NCI-H524 treated with DMSO at 0.1 percent for 48 hours (cell line): ENCODE measurements at regions not wholly inside any gene's neighbourhood (a gene's known extent, or its start where the extent isn't known, plus 50 kb on each side); places are given as distances from the start of the nearest gene placed in this dataset.
"Not testable (repeated sequence)": the region's sequence is repeated elsewhere in the genome, so short reads cannot be mapped to it uniquely, and the experiment has no call there.

Experiments used
- DNase-seq: peaks from one replicate; lab custom pipeline; 2025; lab: John Stamatoyannopoulos, UW

GRCh38 chr1:95766036-95766435 lies 532.0 kb downstream of the RWDD3 start:
- DNase-seq: no peak

DNA sequence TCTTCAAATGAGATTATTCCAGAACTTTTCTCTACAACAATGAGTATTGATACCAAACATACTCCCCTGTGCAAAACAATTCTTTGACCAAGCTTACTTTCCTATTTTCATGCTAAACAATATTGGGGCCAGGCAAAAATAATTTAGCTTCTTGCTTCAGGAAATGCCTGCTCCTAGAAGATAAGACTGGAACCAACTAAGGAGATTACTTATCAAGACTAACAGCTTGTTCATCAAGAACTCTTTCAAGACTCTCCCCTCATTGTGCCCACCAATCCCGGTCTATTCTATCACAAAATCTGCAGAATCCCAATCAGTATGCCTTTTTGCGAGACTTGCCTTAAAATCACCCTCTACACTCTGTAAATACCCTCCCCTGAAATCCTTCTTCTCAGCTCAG lies 536.6 kb downstream of the RWDD3 start:
- no peak for DNase-seq

GRCh38 chr1:95778217-95778616 lies 544.2 kb downstream of the RWDD3 start:
- DNase-seq: no peak

GRCh38 chr1:95780836-95781235 lies 546.8 kb downstream of the RWDD3 start:
- no peak for DNase-seq

DNA sequence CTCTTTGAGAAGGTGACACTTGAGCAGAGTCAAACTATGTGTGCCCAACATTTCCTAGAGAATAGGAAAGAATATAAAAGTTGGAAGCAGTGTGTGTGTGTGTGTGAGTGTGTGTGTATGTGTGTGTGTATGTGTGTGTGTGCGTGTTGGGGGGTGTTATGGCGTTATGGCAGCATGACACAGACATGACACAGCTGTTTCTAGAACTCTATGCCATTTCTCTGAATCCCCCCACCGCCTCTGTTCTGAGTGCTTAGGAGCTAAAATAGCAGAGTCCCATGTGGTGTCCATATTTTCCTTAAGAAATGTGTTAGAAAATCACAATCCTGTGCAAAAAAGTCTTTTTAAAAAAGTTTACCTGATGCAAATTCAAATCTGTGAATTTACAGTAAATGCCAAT lies 556.1 kb downstream of the RWDD3 start:
- DNase-seq: no peak

DNA sequence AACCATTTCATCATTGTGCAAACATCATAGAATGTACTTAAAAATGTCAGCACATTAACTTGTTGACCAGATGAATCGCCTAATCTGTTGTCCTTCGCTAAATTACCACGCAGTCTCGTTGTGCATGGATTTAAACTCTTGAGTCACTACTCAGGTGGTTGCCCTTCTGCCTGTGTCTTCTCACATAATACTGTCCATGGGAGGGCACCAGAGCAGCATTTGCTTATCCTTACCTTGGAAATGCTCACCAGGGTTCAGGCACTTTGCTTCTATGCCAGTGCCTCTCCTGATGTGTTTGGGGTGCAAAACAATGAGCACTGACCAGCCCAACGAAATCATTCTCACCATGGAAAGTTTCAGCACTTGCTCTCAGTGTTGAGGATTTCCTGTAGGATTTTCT lies 559.9 kb downstream of the RWDD3 start:
- no peak for DNase-seq

- DNase-seq: not testable (repeated sequence)
Measured at GRCh38 chr1:95797761-95798160, 563.8 kb downstream of the RWDD3 start.

DNA sequence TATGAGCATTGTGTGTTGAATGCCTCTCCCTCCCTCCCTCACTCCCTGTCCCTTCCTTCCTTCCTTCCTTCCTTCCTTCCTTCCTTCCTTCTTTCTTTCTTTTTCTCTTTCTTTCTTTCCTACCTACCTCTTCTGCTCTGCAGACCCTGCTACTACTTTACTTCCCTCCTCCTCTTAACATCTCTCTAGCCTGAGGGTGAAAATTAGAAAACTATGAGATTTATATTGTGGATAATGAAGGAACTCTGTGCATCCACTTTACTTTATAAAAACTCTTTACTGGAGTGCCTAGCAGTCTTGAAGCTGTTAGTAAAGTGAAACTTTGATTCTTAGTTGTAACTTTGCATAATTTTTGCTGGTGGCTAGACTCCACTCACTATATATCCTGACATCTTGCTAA lies 572.2 kb downstream of the RWDD3 start:
- DNase-seq: no peak

- no peak for DNase-seq
Measured at GRCh38 chr1:95809391-95809790, 575.4 kb downstream of the RWDD3 start.

GRCh38 chr1:95815511-95815910 lies 581.5 kb downstream of the RWDD3 start:
- no peak for DNase-seq

- no peak for DNase-seq
Measured at GRCh38 chr1:95829556-95829955, 595.5 kb downstream of the RWDD3 start.

DNA sequence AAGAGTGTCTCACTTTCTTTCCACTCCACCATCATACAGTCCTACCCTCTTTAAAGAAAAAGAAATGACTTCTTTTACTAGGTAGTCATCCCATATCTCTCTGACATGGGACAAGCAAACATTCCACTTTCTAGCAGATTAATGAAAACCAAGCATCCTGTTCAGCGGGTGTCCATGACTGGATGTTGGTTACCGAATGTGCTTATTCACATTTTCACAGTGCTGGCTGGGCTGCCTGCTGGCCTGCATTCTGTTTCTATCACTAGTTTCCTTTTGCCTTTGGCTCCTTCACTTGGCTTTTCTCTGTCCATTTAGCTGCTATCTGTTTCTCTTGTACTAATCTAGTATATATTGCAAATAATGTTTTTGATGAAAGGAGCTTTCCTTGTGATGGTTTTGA lies 598.4 kb downstream of the RWDD3 start:
- DNase-seq: no peak

GRCh38 chr1:95849439-95849838 lies 615.4 kb downstream of the RWDD3 start:
- no peak for DNase-seq

DNA sequence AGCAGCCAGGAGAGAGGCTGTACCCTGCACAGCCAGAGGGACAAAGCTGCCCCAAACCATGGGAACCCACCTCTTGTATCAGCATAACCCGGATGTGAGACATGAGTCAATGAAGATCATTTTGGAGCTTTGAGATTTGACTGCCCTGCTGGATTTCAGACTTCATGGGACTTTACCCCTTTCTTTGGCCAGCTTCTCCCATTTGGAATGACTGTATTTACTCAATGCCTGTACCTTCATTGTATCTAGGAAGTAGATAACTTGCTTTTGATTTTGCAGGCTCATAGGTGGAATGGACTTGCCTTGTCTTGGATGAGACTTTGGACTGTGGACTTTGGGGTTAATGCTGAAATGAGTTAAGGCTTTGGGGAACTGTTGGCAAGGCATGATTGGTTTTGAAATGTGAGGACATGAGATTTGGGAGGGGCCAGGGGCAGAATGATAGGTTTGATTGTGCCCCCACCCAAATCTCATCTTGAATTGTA lies 616.2 kb downstream of the RWDD3 start:
- DNase-seq: no peak

DNA sequence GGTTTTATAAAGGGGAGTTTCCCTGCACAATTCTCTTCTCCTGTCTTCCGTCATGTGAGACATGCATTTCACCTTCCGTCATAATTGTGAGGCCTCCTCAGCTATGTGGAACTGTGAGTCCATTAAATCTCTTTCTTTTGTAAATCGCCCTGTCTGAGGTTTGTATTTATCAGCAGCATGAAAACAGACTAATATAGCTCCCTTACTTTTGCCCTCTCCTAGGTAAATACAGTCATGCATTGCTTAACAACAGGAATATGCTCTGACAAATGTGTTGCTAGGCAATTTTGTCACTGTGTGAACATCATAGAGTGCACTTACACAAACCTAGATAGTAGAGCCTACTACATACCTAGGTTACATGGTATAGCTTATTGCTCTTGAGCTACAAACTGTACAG lies 616.8 kb downstream of the RWDD3 start:
- DNase-seq: no peak

DNA sequence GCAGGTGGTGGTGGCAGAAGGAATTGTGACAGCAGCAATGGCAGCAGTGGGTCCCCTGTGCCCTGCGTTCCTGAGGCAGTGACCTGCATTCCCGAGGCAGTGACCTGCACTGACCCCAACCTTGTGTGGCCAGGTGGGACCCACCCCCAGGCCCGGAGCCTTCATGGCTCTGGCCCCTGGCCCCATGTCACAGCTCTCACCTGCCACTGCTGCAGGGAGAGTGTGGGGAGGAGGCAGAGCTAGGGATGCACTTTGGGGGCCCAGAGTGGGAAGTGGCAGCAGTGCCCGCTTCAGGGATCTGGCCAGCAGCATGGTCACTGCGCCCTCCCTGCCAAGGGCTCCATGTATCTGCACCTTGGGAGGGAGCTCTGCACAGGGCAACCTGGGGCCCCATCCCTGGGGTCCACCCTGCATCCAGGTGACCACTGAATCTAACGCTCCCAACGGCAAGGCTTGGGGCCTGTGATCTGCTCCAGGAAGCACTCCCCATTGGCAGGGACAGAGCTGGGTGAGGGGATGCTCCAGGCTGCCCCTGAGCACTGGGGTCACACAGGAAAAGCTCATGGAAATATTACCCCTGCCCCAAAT lies 618.6 kb downstream of the RWDD3 start:
- no peak for DNase-seq

- DNase-seq: no peak
Measured at GRCh38 chr1:95854457-95854856, 620.4 kb downstream of the RWDD3 start.

DNA sequence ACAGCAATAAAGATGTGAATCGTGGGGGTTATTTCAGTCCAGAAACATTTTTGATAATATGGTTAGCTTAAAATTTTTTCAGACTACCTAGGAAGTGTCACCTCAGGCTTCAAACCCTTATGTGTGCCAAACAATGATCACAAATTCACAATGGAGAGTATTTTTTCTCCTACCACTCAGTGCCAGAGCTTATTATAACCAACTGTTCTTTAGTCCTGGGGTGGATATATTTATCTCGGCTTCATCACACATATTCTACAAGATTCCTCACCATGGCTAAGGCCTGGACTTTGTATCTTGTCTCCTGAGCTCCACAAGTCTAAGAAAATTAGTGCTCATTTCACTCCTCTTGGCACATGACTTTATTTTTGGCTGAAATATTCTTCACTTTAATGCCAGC lies 629.1 kb downstream of the RWDD3 start:
- no peak for DNase-seq

DNA sequence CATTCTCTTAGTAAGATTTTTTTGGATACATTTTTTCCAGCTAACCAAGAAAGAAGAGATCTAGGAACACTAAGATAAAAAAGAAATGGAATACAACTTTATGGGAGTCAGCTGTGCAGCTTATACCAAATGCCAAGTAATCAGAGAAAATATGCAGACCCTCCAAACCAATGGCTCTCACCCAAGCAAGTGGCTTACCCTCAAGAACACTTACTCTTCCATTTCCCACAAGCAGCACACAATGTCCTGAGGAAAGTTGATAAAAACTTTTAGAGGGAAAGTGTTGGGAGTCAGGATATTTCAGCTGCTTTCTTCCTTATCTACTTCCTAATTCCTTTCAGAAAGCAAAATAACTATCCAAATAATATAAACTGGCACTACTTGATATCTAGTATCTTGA lies 631.8 kb downstream of the RWDD3 start:
- DNase-seq: no peak

DNA sequence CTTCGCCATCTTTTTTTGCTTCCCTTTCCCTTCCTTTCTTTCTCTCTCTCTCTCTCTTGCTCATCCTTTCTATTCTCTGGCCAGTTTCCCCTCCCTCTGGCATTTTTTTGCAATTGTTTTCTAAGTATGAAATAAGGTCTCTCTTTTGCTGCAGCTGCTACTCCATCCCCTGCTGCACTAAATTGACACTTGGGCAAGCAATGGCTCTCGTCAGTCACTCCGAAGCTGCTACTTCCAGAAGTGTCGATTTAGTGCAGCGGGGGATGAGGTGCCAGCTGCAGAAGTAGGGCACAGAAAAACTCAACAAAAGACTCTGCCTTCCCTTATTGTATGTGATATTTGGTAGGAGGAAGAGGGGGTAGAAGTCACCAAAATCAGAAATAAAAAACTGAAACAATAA lies 642.3 kb downstream of the RWDD3 start:
- no peak for DNase-seq

DNA sequence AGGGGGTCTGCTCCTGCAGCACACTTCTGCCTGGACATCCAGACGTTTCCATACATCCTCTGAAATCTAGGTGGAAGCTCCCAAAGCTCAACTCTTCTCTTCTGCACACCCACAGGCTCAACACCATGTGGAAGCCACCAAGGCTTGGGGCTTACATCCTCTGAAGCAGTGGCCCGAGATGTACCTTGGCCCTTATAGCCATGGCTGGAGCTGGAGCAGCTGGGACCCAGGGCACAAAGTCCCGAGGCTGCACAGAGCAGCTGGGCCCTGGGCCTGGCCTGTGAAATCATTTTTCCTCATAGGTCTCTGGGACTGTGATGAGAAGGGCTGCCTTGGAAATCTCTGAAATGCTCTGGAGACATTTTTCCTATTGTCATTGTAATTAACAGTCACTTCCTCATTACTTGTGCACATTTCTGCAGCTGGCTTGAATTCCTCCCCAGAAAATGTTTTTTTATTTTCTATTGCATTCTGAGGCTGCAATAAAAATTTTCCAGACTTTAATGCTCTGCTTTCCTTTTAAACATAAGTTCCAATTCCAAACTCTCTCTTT lies 645.6 kb downstream of the RWDD3 start:
- DNase-seq: no peak

DNA sequence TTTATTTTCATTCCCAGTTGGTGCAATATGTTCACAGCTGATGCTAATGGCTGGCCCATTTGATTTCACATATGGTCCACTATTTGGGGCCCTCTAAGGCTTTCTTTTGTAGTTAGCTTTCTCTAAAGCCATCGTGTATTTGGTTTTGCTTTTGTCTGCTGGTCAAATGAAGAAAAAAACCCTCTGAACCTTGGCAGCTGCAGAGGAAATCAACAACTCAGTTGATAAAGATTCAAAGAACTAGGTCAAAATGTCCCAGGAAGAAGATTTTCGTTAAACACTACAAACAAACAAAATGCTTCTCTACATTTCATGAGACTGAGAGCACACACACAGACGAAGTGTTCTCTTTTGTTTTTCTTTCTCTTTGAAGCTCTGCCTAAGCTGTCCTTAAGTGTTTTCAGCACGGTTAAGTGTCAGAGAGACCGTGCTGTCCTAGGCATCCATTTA lies 655.0 kb downstream of the RWDD3 start:
- peak; percentile 60 for DNase-seq

DNA sequence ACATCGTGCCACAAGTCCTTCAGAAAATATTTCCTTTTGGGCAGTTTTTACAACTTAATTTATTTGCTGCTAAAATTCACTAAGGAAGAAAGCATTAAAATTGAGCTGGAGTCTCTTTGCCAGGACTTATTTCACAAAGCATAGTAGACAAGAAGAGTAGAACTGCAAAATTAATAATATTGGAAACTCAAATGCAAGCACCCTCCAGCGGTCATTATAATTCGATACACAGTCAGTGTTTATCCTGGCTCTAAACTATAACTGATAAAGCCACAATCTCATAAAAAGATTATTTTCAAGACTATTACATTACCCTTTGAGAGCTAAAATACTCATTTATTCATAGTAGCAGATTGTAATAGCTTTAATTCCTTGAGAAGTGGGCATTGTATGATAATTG lies 655.4 kb downstream of the RWDD3 start:
- DNase-seq: peak; percentile 47

DNA sequence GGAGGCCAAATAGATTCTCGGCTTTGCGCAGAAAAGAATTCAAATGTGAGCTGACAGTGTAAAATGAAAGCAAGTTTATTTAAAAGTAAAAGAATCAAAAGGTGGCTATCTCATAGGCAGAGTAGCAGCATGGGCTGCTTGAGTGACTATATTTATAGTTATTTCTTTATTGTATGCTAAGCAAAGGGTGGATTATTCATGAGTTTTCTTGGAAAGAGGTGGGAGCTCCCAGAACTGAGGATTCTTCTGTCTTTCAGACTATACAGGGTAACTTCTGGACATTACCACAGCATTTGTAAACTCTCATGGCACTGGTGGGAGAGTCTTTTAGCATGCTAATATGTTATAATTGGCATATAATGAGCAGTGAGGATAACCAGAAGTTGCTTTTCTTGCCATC lies 659.9 kb downstream of the RWDD3 start:
- no peak for DNase-seq
